K562 (cell line): ENCODE measurements at regions not wholly inside any gene's neighbourhood (a gene's known extent, or its start where the extent isn't known, plus 50 kb on each side); places are given as distances from the start of the nearest gene placed in this dataset.

Experiments
- ATAC-seq: fragments of 200-7000 bp; cut with Tn5 transposase; 3 replicates; pipeline ENCODE4 v1.9.1; 2020; ENCODE audit warnings: moderate library complexity
- BruUV-seq: library from RNA; stranded (reverse); fragments of 400-500 nt; replicated peaks from 2 replicates; lab custom pipeline; 2021; lab: Mats Ljungman, UMichigan
- CTCF ChIA-PET: fragments of 300-600 bp; formaldehyde crosslinking; extraction: SDS; loops from one replicate; lab custom pipeline; 2021; ENCODE audit warnings: low intra/inter-chr PET ratio; lab: Yijun Ruan, JAX
- POLR2A ChIA-PET: fragments of 300-600, 350-650 bp; sonication (Branson Sonifier 250); formaldehyde crosslinking; extraction: SDS; loops from one replicate; lab custom pipeline; 2021; ENCODE audit warnings: antibody characterized with exemption, inconsistent platforms; lab: Yijun Ruan, JAX
- DNase-seq, 4 experiments: peaks; one replicate each; pipeline versions ENCODE4 v3.0.0 to v3.0.0-alpha.2; 2011 to 2018; ENCODE audit warnings: low spot score in 3 of 4, mixed read lengths in 3 of 4; ENCODE audit errors: extremely low read depth in 1 of 4
- FAIRE-seq: peaks from 2 replicates; lab custom pipeline; 2011; peaks lifted over from hg19 to GRCh38; lab: Jason Lieb, UNC
- H2AFZ ChIP-seq: 2 replicates; pipeline ENCODE4 v1.6.0; 2011; ENCODE audit warnings: low read depth, low read length, control low read depth, inconsistent platforms
- H3K27ac ChIP-seq: fragments of 200-600 bp; 3 replicates; pipeline ENCODE4 v1.8.0; 2011; ENCODE audit warnings: low read depth, mild to moderate bottlenecking, control low read depth, inconsistent platforms, low read length, moderate library complexity, mixed read lengths; ENCODE audit errors: extremely low read depth
- H3K27me3 ChIP-seq, 2 experiments: fragments of 300-600 bp in 1 of 2; 2 replicates in 1 of 2; 3 replicates in 1 of 2; pipeline versions ENCODE4 v1.6.0 to v1.8.0; 2011; ENCODE audit warnings: inconsistent platforms in 2 of 2, low read length in 2 of 2, mild to moderate bottlenecking in 1 of 2, mixed read lengths in 1 of 2, moderate library complexity in 1 of 2; ENCODE audit not compliant: control insufficient read depth in 2 of 2, insufficient read depth in 2 of 2
- H3K36me3 ChIP-seq: fragments of 300-600 bp; 3 replicates; pipeline ENCODE4 v1.8.0; 2011; ENCODE audit warnings: mild to moderate bottlenecking, low read length, inconsistent platforms; ENCODE audit not compliant: control insufficient read depth, insufficient read depth
- H3K4me1 ChIP-seq, 2 experiments: fragments of 200-600 bp in 1 of 2; replicated peaks in 1 of 2; 2 replicates in 1 of 2; 3 replicates in 1 of 2; pipeline versions ENCODE4 v1.5.1 to v1.8.0; 2011; ENCODE audit warnings: inconsistent platforms in 2 of 2, low read length in 2 of 2, mild to moderate bottlenecking in 1 of 2, mixed read lengths in 1 of 2, moderate library complexity in 1 of 2; ENCODE audit not compliant: control insufficient read depth in 2 of 2, insufficient read depth in 2 of 2
- H3K4me2 ChIP-seq: 2 replicates; pipeline ENCODE4 v1.6.1; 2011; ENCODE audit warnings: low read length, control low read depth, inconsistent platforms, mixed read lengths; ENCODE audit not compliant: insufficient read depth
- H3K4me3 ChIP-seq: fragments of 200-600 bp; sonication (generic), shearing (Covaris generic); 2 replicates; pipeline ENCODE4 v1.5.1; 2016; ENCODE audit warnings: control low read depth, inconsistent platforms
- H3K79me2 ChIP-seq: fragments of 200-600 bp; 3 replicates; pipeline ENCODE4 v1.8.0; 2011; ENCODE audit warnings: low read length, inconsistent platforms; ENCODE audit not compliant: control insufficient read depth, insufficient read depth
- H3K9ac ChIP-seq, 2 experiments: 2 replicates each; pipeline versions ENCODE4 v1.6.0 to v1.6.1; 2011; ENCODE audit warnings: low read depth in 2 of 2, low read length in 2 of 2, control low read depth in 1 of 2, inconsistent platforms in 1 of 2, mild to moderate bottlenecking in 1 of 2, mixed read lengths in 1 of 2; ENCODE audit not compliant: insufficient read depth in 1 of 2
- H3K9me1 ChIP-seq: one replicate; pipeline ENCODE4 v1.6.0; 2011; ENCODE audit warnings: inconsistent platforms, mild to moderate bottlenecking, low read length, moderate library complexity; ENCODE audit not compliant: control insufficient read depth, insufficient read depth
- H3K9me3 ChIP-seq: replicated peaks from 2 replicates; pipeline ENCODE4 v1.5.1; 2011; ENCODE audit warnings: low read depth, low read length, inconsistent platforms; ENCODE audit not compliant: control insufficient read depth, insufficient read depth
- H4K20me1 ChIP-seq: replicated peaks from 2 replicates; pipeline ENCODE4 v1.6.1; 2011; ENCODE audit warnings: low read length, inconsistent platforms, mixed read lengths; ENCODE audit not compliant: control insufficient read depth, insufficient read depth
- ATF4 ChIP-seq: fragments of 450-650 bp; formaldehyde crosslinking; IDR thresholded peaks from 2 replicates; pipeline ENCODE4 v1.4.0; 2022; ENCODE audit warnings: mild to moderate bottlenecking, moderate library complexity
- CCNT2 ChIP-seq: IDR thresholded peaks from 2 replicates; pipeline ENCODE4 v1.6.1; 2011; ENCODE audit warnings: borderline replicate concordance, low read depth, mild to moderate bottlenecking, moderate library complexity, mixed read lengths, low read length; ENCODE audit not compliant: insufficient read length; ENCODE audit errors: extremely low read depth
- CTBP1 ChIP-seq: fragments of 450-650 bp; IDR thresholded peaks from 2 replicates; pipeline ENCODE4 v1.6.1; 2016; ENCODE audit warnings: borderline replicate concordance
- FOXP1 ChIP-seq: sonication (generic); formaldehyde crosslinking; IDR thresholded peaks from 2 replicates; pipeline ENCODE4 v1.8.0; 2022; ENCODE audit warnings: mild to moderate bottlenecking, missing genetic modification reagents
- HNRNPUL1 ChIP-seq: fragments of 200-400 bp; formaldehyde crosslinking; IDR thresholded peaks from 2 replicates; pipeline ENCODE4 v1.6.1; 2017; ENCODE audit warnings: low read length
- MEF2D ChIP-seq: conservative IDR thresholded peaks from 2 replicates; pipeline ENCODE4 v1.6.1; 2016; ENCODE audit warnings: low read depth, missing genetic modification characterization, missing compliant biosample characterization
- MLX ChIP-seq, 2 experiments: fragments of 450-650 bp in 1 of 2; sonication (generic) in 1 of 2; formaldehyde crosslinking; conservative IDR thresholded peaks; 2 replicates each; pipeline versions ENCODE4 v1.4.0 to v1.8.1; 2020 to 2022; ENCODE audit warnings: mild to moderate bottlenecking in 1 of 2, missing genetic modification reagents in 1 of 2
- NR0B1 ChIP-seq: fragments of 450-650 bp; IDR thresholded peaks from one replicate; pipeline ENCODE4 v1.6.1; 2018; ENCODE audit warnings: mild to moderate bottlenecking, moderate library complexity; ENCODE audit not compliant: partially characterized antibody
- RUNX1 ChIP-seq: sonication (generic); IDR thresholded peaks from 2 replicates; pipeline ENCODE4 v1.6.1; 2016; ENCODE audit warnings: antibody characterized with exemption, low read depth
- SUPT5H ChIP-seq: fragments of 450-650 bp; IDR thresholded peaks from 2 replicates; pipeline ENCODE4 v1.6.1; 2016
- TBL1XR1 ChIP-seq, 2 experiments: IDR thresholded peaks; 2 replicates each; pipeline ENCODE4 v1.6.1; 2012; ENCODE audit warnings: improper control_type of control experiment in 2 of 2, low read length in 2 of 2, mild to moderate bottlenecking in 1 of 2
- TEAD1 ChIP-seq, 2 experiments: fragments of 450-650 bp in 1 of 2; sonication (generic) in 1 of 2; formaldehyde crosslinking; IDR thresholded peaks; 2 replicates each; pipeline versions ENCODE4 v1.4.0 to v1.8.0; 2020 to 2022; ENCODE audit warnings: mild to moderate bottlenecking in 2 of 2, missing genetic modification reagents in 1 of 2
- THRAP3 ChIP-seq: fragments of 450-650 bp; IDR thresholded peaks from 2 replicates; pipeline ENCODE4 v1.6.1; 2016; ENCODE audit warnings: mild to moderate bottlenecking, inconsistent platforms, borderline replicate concordance
- VEZF1 ChIP-seq: fragments of 200-800 bp; sonication (Bioruptor generic); IDR thresholded peaks from 2 replicates; pipeline ENCODE4 v1.6.1; 2017; ENCODE audit warnings: missing genetic modification characterization, missing compliant biosample characterization
- ZNF184 ChIP-seq: sonication (generic); formaldehyde crosslinking; IDR thresholded peaks from 2 replicates; pipeline ENCODE4 v1.5.0; 2020; ENCODE audit warnings: missing genetic modification reagents
- ZNF232 ChIP-seq: sonication (generic); formaldehyde crosslinking; IDR thresholded peaks from 2 replicates; pipeline ENCODE4 v1.8.0; 2022; ENCODE audit warnings: mild to moderate bottlenecking, missing genetic modification reagents
- ZNF408 ChIP-seq: fragments of 250-450 bp; sonication (Bioruptor Pico); IDR thresholded peaks from 2 replicates; pipeline ENCODE4 v1.4.0; 2020; ENCODE audit warnings: low read depth, mild to moderate bottlenecking, moderate library complexity
- ZNF644 ChIP-seq: fragments of 200-800 bp; sonication (Bioruptor generic); IDR thresholded peaks from 2 replicates; pipeline ENCODE4 v1.6.1; 2016; ENCODE audit warnings: low read depth, missing genetic modification characterization, missing compliant biosample characterization
- WGBS: fragments of 100-300 bp; shearing (Covaris generic); methylation state at CpG from one replicate; pipeline ENCODE4 v1.1.6; 2016; ENCODE audit warnings: low coverage, mixed read lengths; ENCODE audit not compliant: insufficient coverage; ENCODE audit errors: missing lambda C conversion rate; 5-methylcytosine and 5-hydroxymethylcytosine counted together
- in situ Hi-C: fragments of 300-500 bp; cut with MboI; formaldehyde crosslinking; loops from 4 replicates; pipeline ENCODE4 v1.15.0; 2018; ENCODE audit warnings: inconsistent platforms, mixed read lengths
- intact Hi-C: fragments of 100-400 bp; cut with micrococcal nuclease; formaldehyde crosslinking; loops from 2 replicates; pipeline ENCODE4 v1.14.2; 2022

GRCh38 chr10:114767986-114768821, 53.4 kb upstream of the FHIP2A start:
- DNase-seq (peak in 2 of 4 experiments; percentile 11 to 17), ATAC-seq (no peak), FAIRE-seq (no peak)
- 45% methylated on average over 2 of the region's 85 CpGs for WGBS
- Histone ChIP-seq H3K27ac (no peak overlapping the region), H3K27me3 (peaks cover 2 to 6% of the 10 kb centered on the region in 2 experiments; a peak in 2 of 5 replicates), H3K36me3 (no peaks in the 10 kb centered on the region), H3K9me3 (no peaks in the 10 kb centered on the region), H3K4me3 (no peak overlapping the region), H2AFZ (no peak overlapping the region), H3K79me2 (no peaks in the 10 kb centered on the region), H3K9ac (no peak overlapping the region), H3K4me2 (no peak overlapping the region), H4K20me1 (no peaks in the 10 kb centered on the region), H3K9me1 (no peaks in the 10 kb centered on the region), H3K4me1 (peaks cover 0 to 5% of the 10 kb centered on the region in 2 experiments; a peak in 2 of 5 replicates)
- BruUV-seq = no TSS peak
- in situ Hi-C loops (no loop called here), intact Hi-C loops (no loop called here)
- ChIA-PET POLR2A (no interaction called here), CTCF (no interaction called here)
- no peak for TF ChIP-seq THRAP3
- TF ChIP-seq FOXP1 (CRISPR knock-in tag) = no peak
- no peak for TF ChIP-seq VEZF1 (CRISPR knock-in tag)
- no peak for TF ChIP-seq NR0B1
- TF ChIP-seq TBL1XR1 (IDR thresholded peaks at IDR 0.05; ENCODE audit: low read length in 2 of 2) = no peak
- TF ChIP-seq ATF4 (CRISPR knock-in tag) = no peak
- TF ChIP-seq CCNT2 = no peak
- no peak for TF ChIP-seq CTBP1
- TF ChIP-seq MEF2D (tag) = no peak
- TF ChIP-seq MLX (CRISPR knock-in tag; conservative IDR thresholded peaks at IDR 0.05) = no peak
- TF ChIP-seq TEAD1 (CRISPR knock-in tag; IDR thresholded peaks at IDR 0.05) = no peak
- no peak for TF ChIP-seq ZNF644 (tag)
- no peak for TF ChIP-seq ZNF408 (CRISPR knock-in tag)
- no peak for TF ChIP-seq HNRNPUL1
- TF ChIP-seq RUNX1 = no peak
- no peak for TF ChIP-seq ZNF232 (CRISPR knock-in tag)
- no peak for TF ChIP-seq SUPT5H
- no peak for TF ChIP-seq ZNF184 (CRISPR knock-in tag)
